ENCODE measurements at regions not wholly inside any gene's neighbourhood (a gene's known extent, or its start where the extent isn't known, plus 50 kb on each side); places are given as distances from the start of the nearest gene placed in this dataset.

- TF ChIP-seq ATF3 (CRISPR knock-in tag; conservative IDR thresholded peaks at IDR 0.05), result no peak
Observed at GRCh38 chr3:190747571-190747970, 114.9 kb downstream of the GMNC start (continued).

GRCh38 chr3:190746986-190747385 lies 115.5 kb downstream of the GMNC start:
- POLR2A ChIA-PET, result no interaction called here
- Mint-ChIP-seq H3K4me3 (no peak overlapping the region), H3K27me3 (ENCODE audit: low read depth) (no peaks in the 10 kb centered on the region), H3K4me1 (no peaks in the 10 kb centered on the region), H3K27ac (no peak overlapping the region), H3K36me3 (no peaks in the 10 kb centered on the region), H3K9me3 (no peaks in the 10 kb centered on the region)
- CTCF ChIA-PET, result no interaction called here
- DNase-seq (ENCODE audit: low spot score) (no peak), ATAC-seq (no peak)
- TF ChIP-seq FOXJ3 (CRISPR knock-in tag; IDR thresholded peaks at IDR 0.05; ENCODE audit: borderline replicate concordance) (no peak), ZSCAN18 (CRISPR knock-in tag; IDR thresholded peaks at IDR 0.05) (no peak), NFATC4 (CRISPR knock-in tag; IDR thresholded peaks at IDR 0.05) (no peak), NR1H2 (CRISPR knock-in tag; IDR thresholded peaks at IDR 0.05) (no peak), MXD4 (CRISPR knock-in tag; IDR thresholded peaks at IDR 0.05; ENCODE audit: borderline replicate concordance) (no peak)

GRCh38 chr3:190746531-190746930 lies 116.0 kb downstream of the GMNC start:
- no peaks in the 10 kb centered on the region for H3K9me3 Mint-ChIP-seq
- no peak overlapping the region for H3K4me3 Mint-ChIP-seq
- ATAC-seq, result no peak
- H3K27ac Mint-ChIP-seq, result no peak overlapping the region
- TF ChIP-seq ZSCAN18 (CRISPR knock-in tag; IDR thresholded peaks at IDR 0.05), result no peak
- no peaks in the 10 kb centered on the region for H3K27me3 Mint-ChIP-seq (ENCODE audit: low read depth)
- ChIA-PET POLR2A (no interaction called here), CTCF (no interaction called here)
- no peaks in the 10 kb centered on the region for H3K36me3 Mint-ChIP-seq
- DNase-seq (ENCODE audit: low spot score), result no peak
- H3K4me1 Mint-ChIP-seq, result peaks cover 2% of the 10 kb centered on the region

GRCh38 chr3:190741788-190742187 lies 120.7 kb downstream of the GMNC start:
- no peaks in the 10 kb centered on the region for H3K36me3 Mint-ChIP-seq
- CTCF ChIA-PET, result no interaction called here

GRCh38 chr3:190739641-190740185 lies 122.8 kb downstream of the GMNC start:
- TF ChIP-seq GABPB1 (CRISPR knock-in tag; IDR thresholded peaks at IDR 0.05), result no peak
- TF ChIP-seq NR1H2 (CRISPR knock-in tag; IDR thresholded peaks at IDR 0.05), result no peak
- TF ChIP-seq ZSCAN18 (CRISPR knock-in tag; IDR thresholded peaks at IDR 0.05), result no peak
- TF ChIP-seq EMX1 (CRISPR knock-in tag; IDR thresholded peaks at IDR 0.05), result no peak
- no peak for TF ChIP-seq ESRRA (CRISPR knock-in tag; IDR thresholded peaks at IDR 0.05; ENCODE audit: borderline replicate concordance)
- Mint-ChIP-seq H3K9me3 (no peaks in the 10 kb centered on the region), H3K36me3 (no peaks in the 10 kb centered on the region), H3K4me1 (peaks cover 12% of the 10 kb centered on the region), H3K4me3 (no peak overlapping the region), H3K27me3 (ENCODE audit: low read depth) (no peaks in the 10 kb centered on the region; the same call in 1 of the 2 replicates), H3K27ac (no peak overlapping the region)
- ATAC-seq (no peak), DNase-seq (ENCODE audit: low spot score) (no peak)
- CTCF ChIA-PET, result no interaction called here
- POLR2A ChIA-PET, result no interaction called here

More at GRCh38 chr3:190741788-190742187, 120.7 kb downstream of the GMNC start:
- ATAC-seq (no peak), DNase-seq (ENCODE audit: low spot score) (no peak)
- POLR2A ChIA-PET, result no interaction called here
- Mint-ChIP-seq H3K27me3 (ENCODE audit: low read depth) (no peaks in the 10 kb centered on the region; the same call in 1 of the 2 replicates), H3K9me3 (no peaks in the 10 kb centered on the region), H3K27ac (no peak overlapping the region), H3K4me1 (peaks cover 12% of the 10 kb centered on the region), H3K4me3 (no peak overlapping the region)
- TF ChIP-seq ZNF232 (CRISPR knock-in tag; IDR thresholded peaks at IDR 0.05) (no peak), ZNF512 (CRISPR knock-in tag; IDR thresholded peaks at IDR 0.05; ENCODE audit: borderline replicate concordance) (peak; percentile 69; the same call in 1 of the 2 replicates), ZNF671 (CRISPR knock-in tag; IDR thresholded peaks at IDR 0.05) (no peak)

Data from WTC11 (cell line).